Left ventricle myocardium superior (tissue), 1 donor: ENCODE measurements at regions not wholly inside any gene's neighbourhood (a gene's known extent, or its start where the extent isn't known, plus 50 kb on each side); places are given as distances from the start of the nearest gene placed in this dataset.
A peak's percentile ranks its signal among the peaks of the same experiment; 100 is the strongest.

Experiments
- ATAC-seq: fragments of 200-7000 bp; cut with Tn5 transposase; one replicate; pipeline ENCODE4 v1.9.1; 2020; ENCODE audit warnings: mild to moderate bottlenecking, moderate library complexity
- DNase-seq: peaks from one replicate; pipeline ENCODE4 v3.0.0-alpha.2; 2020
- intact Hi-C: fragments of 100-400 bp; cut with micrococcal nuclease; formaldehyde crosslinking; loops from one replicate; pipeline ENCODE4 v1.11.0; 2022
- donor health status: DM: no; HTN: yes; CAD: no; lungs with severe emphysema.

DNA sequence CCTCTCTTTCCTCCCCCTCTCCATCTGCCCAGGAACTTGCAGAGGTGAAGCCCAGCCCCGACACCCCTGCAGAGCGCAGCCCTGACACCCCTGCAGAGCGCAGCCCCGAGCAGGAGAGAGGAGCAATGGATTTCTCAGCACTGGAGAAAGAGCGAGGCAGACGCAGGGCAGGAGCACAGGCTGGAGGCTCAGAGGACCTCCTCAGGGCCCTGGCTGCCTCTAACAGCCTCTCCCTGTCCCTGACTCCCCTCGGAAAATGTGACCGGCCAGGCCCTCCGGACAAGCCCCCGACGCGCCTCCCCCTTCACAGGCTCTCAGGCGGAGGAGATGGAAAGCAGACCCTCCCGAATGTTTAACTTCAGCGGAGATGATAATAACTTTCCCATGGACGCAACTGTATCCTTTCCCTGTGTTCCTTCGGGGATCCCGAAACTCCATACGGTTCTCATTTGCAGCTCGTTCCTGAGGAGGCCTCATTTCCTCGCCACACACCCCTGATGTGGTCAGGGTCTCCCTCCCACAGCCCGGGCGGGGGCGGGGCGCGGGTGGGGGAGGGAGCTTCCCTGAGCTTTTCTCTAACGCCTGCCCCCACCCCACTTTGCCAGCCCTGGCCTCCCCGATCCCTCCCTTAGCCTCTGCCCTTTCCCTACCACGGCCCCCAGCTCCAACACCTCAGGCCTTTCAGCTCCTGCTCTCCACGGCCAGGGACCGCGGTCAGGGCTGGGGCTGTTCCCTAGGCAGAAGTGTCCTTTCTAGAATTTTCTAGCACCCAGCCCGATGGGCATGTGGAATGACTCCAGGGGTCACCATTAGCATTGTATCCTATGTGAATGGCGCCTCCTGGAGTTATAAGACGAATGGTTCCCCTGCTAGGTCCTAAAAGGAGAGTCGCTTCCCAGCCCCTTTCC is 201.1 kb upstream of the BCOR start:
- DNase-seq (no peak), ATAC-seq (no peak)
- intact Hi-C loops, result no loop called here

GRCh38 chrX:40298069-40298468 is 200.3 kb upstream of the BCOR start:
- no peak for ATAC-seq

GRCh38 chrX:40291553-40291952 is 193.8 kb upstream of the BCOR start:
- ATAC-seq (no peak), DNase-seq (no peak)
- intact Hi-C loops, result no loop called here

More at GRCh38 chrX:40298069-40298468, 200.3 kb upstream of the BCOR start:
- intact Hi-C loops, result no loop called here
- no peak for DNase-seq

DNA sequence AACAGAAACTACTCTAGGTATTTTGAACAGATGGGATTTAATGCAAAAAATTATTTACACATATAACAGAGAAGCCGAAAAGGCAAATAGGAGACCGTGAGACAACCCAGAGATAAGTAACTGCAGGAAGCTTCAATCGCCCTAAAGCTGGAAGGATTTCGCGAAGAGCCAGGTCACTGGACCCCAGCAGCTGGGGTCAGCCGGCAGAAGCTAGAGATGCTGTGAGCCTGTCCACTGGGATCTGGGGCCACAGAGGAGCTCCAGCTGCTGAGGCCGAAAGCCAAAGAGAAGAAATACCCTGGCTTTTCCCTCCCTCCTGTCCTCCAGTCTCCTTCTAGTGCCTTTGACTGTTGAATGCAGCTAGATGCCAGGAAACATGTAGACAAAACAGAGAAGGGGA is 192.8 kb upstream of the BCOR start:
- peak; percentile 40 for DNase-seq
- intact Hi-C loops, result no loop called here
- peak; percentile 48 for ATAC-seq

DNA sequence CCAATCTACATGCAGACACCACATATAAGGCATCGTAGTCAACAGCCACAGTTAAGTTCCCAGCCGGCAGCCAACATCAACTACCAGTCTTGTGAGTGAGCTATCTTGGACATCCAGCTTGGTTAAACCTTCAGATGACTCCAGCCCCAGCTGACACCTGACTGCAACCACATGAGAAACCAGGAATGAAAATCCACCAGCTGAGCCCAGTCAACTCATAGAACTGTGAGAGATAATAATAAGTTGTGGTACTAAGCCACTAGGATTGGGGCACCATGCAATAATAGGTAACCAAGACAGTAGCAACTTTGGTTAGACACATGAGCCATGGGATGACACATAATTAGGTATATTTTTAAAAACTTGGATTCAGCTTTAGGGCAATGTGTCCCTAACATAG is 188.1 kb upstream of the BCOR start:
- intact Hi-C loops, result no loop called here
- DNase-seq (no peak), ATAC-seq (no peak)

GRCh38 chrX:40284852-40285251 is 187.1 kb upstream of the BCOR start:
- DNase-seq (no peak), ATAC-seq (no peak)
- intact Hi-C loops, result no loop called here

GRCh38 chrX:40283981-40284380 is 186.2 kb upstream of the BCOR start:
- ATAC-seq (peak; percentile 31), DNase-seq (no peak)
- intact Hi-C loops, result no loop called here

- peak; percentile 58 for ATAC-seq
- intact Hi-C loops, result no loop called here
- DNase-seq, result no peak
These were observed 185.3 kb upstream of the BCOR start for GRCh38 chrX:40282946-40283660.

DNA sequence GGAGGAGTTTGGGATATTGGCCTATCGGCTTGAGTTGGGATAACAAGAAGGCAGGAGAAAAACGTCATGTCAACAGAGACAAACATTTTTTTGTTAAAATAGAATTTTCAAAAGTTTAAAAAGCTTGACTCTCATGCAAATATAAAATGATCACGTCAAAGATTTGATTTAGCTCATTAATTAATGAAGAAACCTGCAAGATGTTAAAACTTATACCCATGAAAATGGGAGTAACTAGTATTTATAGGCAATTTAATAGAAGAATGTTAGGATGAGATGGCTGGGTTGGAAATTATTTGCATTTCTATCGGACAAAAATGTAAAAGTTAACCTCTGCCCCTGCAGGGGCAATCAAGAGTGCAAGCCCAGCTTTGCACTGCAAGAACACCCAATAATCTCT is 184.6 kb upstream of the BCOR start:
- intact Hi-C loops, result no loop called here
- no peak for DNase-seq
- ATAC-seq, result no peak

- DNase-seq (no peak), ATAC-seq (no peak)
- intact Hi-C loops, result no loop called here
These were observed 183.7 kb upstream of the BCOR start for GRCh38 chrX:40281336-40282005.

- DNase-seq (no peak), ATAC-seq (no peak)
- intact Hi-C loops, result no loop called here
These were observed 182.0 kb upstream of the BCOR start for GRCh38 chrX:40279762-40280161.

DNA sequence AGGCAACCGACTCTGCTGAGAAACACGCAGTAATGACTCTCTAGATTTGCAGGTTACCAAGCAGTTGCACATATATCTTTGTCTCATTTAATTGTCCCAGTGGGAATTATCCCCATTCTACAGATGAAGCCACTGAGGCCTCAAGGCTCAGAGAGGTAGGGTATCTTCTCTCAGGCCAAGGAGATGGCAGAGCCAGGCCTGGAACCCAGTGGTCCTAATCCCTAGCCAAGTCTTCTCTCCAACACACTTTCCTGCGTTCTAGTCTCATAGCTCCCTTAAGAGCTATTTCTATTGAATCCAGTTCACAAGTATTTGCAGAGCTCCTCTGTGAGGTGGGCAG is 181.3 kb upstream of the BCOR start:
- DNase-seq (no peak), ATAC-seq (no peak)
- intact Hi-C loops, result no loop called here

GRCh38 chrX:40278340-40279090 is 180.8 kb upstream of the BCOR start:
- DNase-seq, result no peak
- ATAC-seq, result no peak
- intact Hi-C loops, result no loop called here

DNA sequence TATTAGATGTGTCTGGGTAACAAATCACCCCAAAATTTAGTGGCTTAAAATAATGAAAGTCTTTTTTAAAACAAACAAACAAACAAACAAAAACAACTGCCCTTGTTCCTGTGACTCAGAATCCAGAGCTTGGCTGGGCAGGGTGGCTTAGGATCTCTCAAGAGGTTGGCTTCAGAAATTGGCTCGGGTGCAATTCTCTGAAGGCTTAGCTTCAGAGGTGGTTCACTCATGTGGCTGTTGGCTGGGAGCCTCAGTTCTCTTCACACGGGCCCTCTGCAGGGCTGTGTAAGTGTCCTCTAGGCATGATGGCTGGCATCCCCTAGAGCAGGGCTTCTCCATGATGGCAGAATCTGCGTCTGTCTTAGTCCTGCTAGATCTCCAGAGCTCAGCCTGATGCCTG is 179.9 kb upstream of the BCOR start:
- DNase-seq (no peak), ATAC-seq (no peak)
- intact Hi-C loops, result no loop called here

GRCh38 chrX:40273356-40274050 is 175.7 kb upstream of the BCOR start:
- intact Hi-C loops, result no loop called here
- peak; percentile 72 for ATAC-seq
- peak; percentile 37 for DNase-seq

DNA sequence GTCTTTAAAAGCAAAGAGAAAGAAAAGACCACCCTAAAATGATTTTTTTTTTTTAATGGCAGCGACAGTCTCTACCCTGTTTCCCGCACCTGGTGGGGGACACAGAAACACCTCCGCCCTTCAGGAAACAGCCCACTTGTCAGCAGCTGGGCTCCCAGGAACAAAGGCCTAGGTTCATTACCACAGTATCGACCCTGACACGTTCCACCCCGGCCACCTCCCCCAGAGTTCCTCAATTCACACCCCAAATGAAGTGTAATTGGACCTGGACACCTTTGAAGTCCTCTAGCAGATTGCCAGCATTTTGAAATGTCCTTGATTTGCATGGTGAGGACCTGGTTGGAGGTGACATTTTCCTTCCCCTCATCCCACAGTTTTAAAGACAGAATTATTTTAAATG is 175.0 kb upstream of the BCOR start:
- intact Hi-C loops, result no loop called here
- ATAC-seq (no peak), DNase-seq (no peak)

DNA sequence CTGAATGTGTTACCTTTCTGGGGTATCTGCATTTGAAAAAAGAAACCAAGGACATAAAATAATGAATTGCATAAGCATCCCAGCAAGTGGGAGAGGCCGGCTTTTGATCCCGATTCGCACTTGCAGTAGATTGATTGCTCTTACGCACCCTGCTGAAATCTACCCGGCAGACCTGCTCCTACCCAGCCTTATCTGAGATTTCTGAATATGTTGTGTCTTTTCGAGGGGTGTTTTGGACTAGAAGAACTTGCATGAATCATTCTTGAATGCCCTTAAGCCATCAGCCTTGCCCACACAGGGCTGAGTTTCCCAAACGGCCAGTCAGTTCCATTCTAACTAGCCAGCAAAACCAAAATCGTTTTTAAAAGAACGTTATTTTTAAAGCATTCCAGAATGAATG is 174.4 kb upstream of the BCOR start:
- DNase-seq, result no peak
- no peak for ATAC-seq
- intact Hi-C loops, result no loop called here

- ATAC-seq (no peak), DNase-seq (no peak)
- intact Hi-C loops, result no loop called here
These were observed 170.4 kb upstream of the BCOR start for GRCh38 chrX:40268188-40268520.
